Thyroid gland (tissue), 4 donors: ENCODE measurements at regions not wholly inside any gene's neighbourhood (a gene's known extent, or its start where the extent isn't known, plus 50 kb on each side); places are given as distances from the start of the nearest gene placed in this dataset.

Source experiments
- POLR2A ChIP-seq, 2 donors: fragments of 450-650 bp; IDR thresholded peaks; one replicate each; pipeline ENCODE4 v1.6.1; 2017; ENCODE audit warnings: antibody characterized with exemption in 2 of 2, mild to moderate bottlenecking in 2 of 2, moderate library complexity in 1 of 2
- TF ChIP-seq, protein P1 (sequence below), 6 experiments: fragments of 200-600 bp in 3 of 6; fragments of 450-650 bp in 3 of 6; sonication (generic) in 3 of 6; IDR thresholded peaks; one replicate each; pipeline ENCODE4 v1.5.1; 2016 to 2019; ENCODE audit warnings: antibody characterized with exemption in 6 of 6, mild to moderate bottlenecking in 2 of 6, inconsistent platforms in 1 of 6, moderate library complexity in 1 of 6

DNA sequence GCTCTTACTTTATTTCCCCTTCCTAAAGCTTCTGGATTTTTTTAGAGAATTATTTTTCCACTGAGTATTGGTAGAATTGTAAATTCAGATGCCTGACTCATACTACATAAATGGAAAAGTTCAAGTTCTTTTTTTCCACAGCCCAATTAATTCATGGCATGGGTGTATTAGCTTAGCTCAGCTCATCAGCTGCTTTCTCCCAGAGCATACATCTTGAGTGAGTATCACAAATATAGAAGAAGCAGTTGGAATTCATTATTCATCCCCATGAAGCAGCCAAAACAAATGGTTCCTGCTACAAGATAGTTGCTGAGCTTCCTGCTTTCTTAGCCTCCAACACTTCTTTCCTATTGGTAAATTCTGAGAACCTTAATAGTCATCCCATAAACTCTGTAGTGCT lies 105.1 kb downstream of the C12orf50 start:
- TF ChIP-seq, protein P1, sequence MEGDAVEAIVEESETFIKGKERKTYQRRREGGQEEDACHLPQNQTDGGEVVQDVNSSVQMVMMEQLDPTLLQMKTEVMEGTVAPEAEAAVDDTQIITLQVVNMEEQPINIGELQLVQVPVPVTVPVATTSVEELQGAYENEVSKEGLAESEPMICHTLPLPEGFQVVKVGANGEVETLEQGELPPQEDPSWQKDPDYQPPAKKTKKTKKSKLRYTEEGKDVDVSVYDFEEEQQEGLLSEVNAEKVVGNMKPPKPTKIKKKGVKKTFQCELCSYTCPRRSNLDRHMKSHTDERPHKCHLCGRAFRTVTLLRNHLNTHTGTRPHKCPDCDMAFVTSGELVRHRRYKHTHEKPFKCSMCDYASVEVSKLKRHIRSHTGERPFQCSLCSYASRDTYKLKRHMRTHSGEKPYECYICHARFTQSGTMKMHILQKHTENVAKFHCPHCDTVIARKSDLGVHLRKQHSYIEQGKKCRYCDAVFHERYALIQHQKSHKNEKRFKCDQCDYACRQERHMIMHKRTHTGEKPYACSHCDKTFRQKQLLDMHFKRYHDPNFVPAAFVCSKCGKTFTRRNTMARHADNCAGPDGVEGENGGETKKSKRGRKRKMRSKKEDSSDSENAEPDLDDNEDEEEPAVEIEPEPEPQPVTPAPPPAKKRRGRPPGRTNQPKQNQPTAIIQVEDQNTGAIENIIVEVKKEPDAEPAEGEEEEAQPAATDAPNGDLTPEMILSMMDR (IDR thresholded peaks at IDR 0.05) = no peak
- TF ChIP-seq POLR2A (IDR thresholded peaks at IDR 0.05) = no peak
